ENCODE measurements at regions not wholly inside any gene's neighbourhood (a gene's known extent, or its start where the extent isn't known, plus 50 kb on each side); places are given as distances from the start of the nearest gene placed in this dataset.
"Not testable (repeated sequence)": the region's sequence is repeated elsewhere in the genome, so short reads cannot be mapped to it uniquely, and the experiment has no call there.

- TF ChIP-seq EZH2 (IDR thresholded peaks at IDR 0.05; ENCODE audit: borderline replicate concordance, low read length); CTCF (conservative IDR thresholded peaks at IDR 0.05 in 1 of 2, IDR thresholded peaks at IDR 0.05 in 1 of 2; ENCODE audit: extremely low read depth in 1 of 2, insufficient read depth in 1 of 2, low read depth in 1 of 2, low read length in 2 of 2): not testable (repeated sequence)
Observed at GRCh38 chr1:145541246-145541645, 66.5 kb upstream of the GPR89A start.
